Thoracic aorta (tissue), 2 donors: ENCODE measurements at regions not wholly inside any gene's neighbourhood (a gene's known extent, or its start where the extent isn't known, plus 50 kb on each side); places are given as distances from the start of the nearest gene placed in this dataset.

Source experiments
- ATAC-seq: fragments of 150-250 bp; one replicate; pipeline ENCODE4 v1.8.0; 2017; ENCODE audit warnings: low read depth; ENCODE audit not compliant: insufficient number of reproducible peaks, low FRiP score
- DNase-seq: peaks from one replicate; pipeline ENCODE4 v3.0.0-alpha.2; 2020; ENCODE audit warnings: low spot score
- H3K27ac ChIP-seq, 2 donors: fragments of 200-600 bp; sonication (generic); 1 replicate in 1 of 2; 2 replicates in 1 of 2; pipeline ENCODE4 v1.5.1; 2016; ENCODE audit warnings: mild to moderate bottlenecking in 2 of 2, moderate library complexity in 2 of 2
- H3K27me3 ChIP-seq: fragments of 200-600 bp; sonication (generic); replicated peaks from 2 replicates; pipeline ENCODE4 v1.6.0; 2016; ENCODE audit warnings: mild to moderate bottlenecking; ENCODE audit not compliant: insufficient read depth
- H3K36me3 ChIP-seq: fragments of 200-600 bp; sonication (generic); one replicate; pipeline ENCODE4 v1.5.1; 2016
- H3K4me1 ChIP-seq, 2 donors: fragments of 200-600 bp; sonication (generic); 1 replicate in 1 of 2; 2 replicates in 1 of 2; pipeline versions ENCODE4 v1.5.1 to v1.6.0; 2016; ENCODE audit warnings: low read depth in 2 of 2, mild to moderate bottlenecking in 1 of 2; ENCODE audit not compliant: control insufficient read depth in 1 of 2
- H3K4me3 ChIP-seq: fragments of 200-600 bp; sonication (generic); 2 replicates; pipeline ENCODE4 v1.5.1; 2016; ENCODE audit warnings: mild to moderate bottlenecking
- H3K9me3 ChIP-seq: fragments of 200-600 bp; sonication (generic); 2 replicates; pipeline ENCODE4 v1.5.1; 2016
- TF ChIP-seq, protein P1 (sequence below): fragments of 200-600 bp; sonication (generic); IDR thresholded peaks from one replicate; pipeline ENCODE4 v1.5.1; 2019; ENCODE audit warnings: antibody characterized with exemption

- TF ChIP-seq, protein P1, sequence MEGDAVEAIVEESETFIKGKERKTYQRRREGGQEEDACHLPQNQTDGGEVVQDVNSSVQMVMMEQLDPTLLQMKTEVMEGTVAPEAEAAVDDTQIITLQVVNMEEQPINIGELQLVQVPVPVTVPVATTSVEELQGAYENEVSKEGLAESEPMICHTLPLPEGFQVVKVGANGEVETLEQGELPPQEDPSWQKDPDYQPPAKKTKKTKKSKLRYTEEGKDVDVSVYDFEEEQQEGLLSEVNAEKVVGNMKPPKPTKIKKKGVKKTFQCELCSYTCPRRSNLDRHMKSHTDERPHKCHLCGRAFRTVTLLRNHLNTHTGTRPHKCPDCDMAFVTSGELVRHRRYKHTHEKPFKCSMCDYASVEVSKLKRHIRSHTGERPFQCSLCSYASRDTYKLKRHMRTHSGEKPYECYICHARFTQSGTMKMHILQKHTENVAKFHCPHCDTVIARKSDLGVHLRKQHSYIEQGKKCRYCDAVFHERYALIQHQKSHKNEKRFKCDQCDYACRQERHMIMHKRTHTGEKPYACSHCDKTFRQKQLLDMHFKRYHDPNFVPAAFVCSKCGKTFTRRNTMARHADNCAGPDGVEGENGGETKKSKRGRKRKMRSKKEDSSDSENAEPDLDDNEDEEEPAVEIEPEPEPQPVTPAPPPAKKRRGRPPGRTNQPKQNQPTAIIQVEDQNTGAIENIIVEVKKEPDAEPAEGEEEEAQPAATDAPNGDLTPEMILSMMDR, result no peak
- Histone ChIP-seq H3K4me1 (peaks cover 0 to 10% of the 10 kb centered on the region in 2 donors), H3K4me3 (no peak overlapping the region), H3K36me3 (no peaks in the 10 kb centered on the region), H3K9me3 (no peaks in the 10 kb centered on the region), H3K27me3 (no peaks in the 10 kb centered on the region), H3K27ac (no peak overlapping the region)
- ATAC-seq (no peak), DNase-seq (no peak)
Observed at GRCh38 chr15:95857758-95858157, 472.7 kb upstream of the NR2F2 start.

DNA sequence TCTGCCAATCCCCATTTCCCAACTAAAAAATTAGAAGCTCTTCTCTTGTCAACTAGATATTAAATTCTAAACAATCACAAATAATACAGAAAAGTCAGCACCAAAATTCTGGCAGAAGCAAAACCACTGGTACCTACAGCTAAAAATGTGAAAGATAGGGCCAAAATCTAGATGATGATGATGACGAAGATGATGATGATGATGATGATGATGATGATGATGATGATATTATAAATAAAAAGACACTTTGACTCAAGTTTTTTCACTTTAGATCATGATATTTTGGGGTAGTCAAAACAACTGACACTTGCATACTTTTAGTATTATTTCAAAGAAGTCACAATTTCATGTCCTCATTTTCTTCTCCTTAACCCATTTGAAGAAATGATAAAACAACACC is 470.1 kb upstream of the NR2F2 start:
- Histone ChIP-seq H3K27ac (no peak overlapping the region), H3K27me3 (no peaks in the 10 kb centered on the region), H3K4me3 (no peak overlapping the region), H3K4me1 (peaks cover 0 to 10% of the 10 kb centered on the region in 2 donors), H3K36me3 (no peaks in the 10 kb centered on the region), H3K9me3 (no peaks in the 10 kb centered on the region)
- TF ChIP-seq, protein P1, result no peak
- DNase-seq (no peak), ATAC-seq (no peak)

- Histone ChIP-seq H3K27ac (no peak overlapping the region), H3K4me1 (peaks cover 0 to 4% of the 10 kb centered on the region in 2 donors), H3K4me3 (no peak overlapping the region), H3K27me3 (no peaks in the 10 kb centered on the region), H3K9me3 (no peaks in the 10 kb centered on the region), H3K36me3 (no peaks in the 10 kb centered on the region)
- ATAC-seq (no peak), DNase-seq (no peak)
- TF ChIP-seq, protein P1, result no peak
Observed at GRCh38 chr15:95864467-95864886, 466.0 kb upstream of the NR2F2 start.

GRCh38 chr15:95865330-95865739 is 465.2 kb upstream of the NR2F2 start:
- Histone ChIP-seq H3K27ac (no peak overlapping the region), H3K4me1 (peaks cover 0 to 4% of the 10 kb centered on the region in 2 donors), H3K27me3 (no peaks in the 10 kb centered on the region), H3K36me3 (no peaks in the 10 kb centered on the region), H3K4me3 (no peak overlapping the region), H3K9me3 (no peaks in the 10 kb centered on the region)
- TF ChIP-seq, protein P1, result no peak
- DNase-seq, result no peak
- ATAC-seq, result no peak

GRCh38 chr15:95866711-95867440 is 463.6 kb upstream of the NR2F2 start:
- ATAC-seq, result no peak
- TF ChIP-seq, protein P1, result no peak

More at GRCh38 chr15:95866711-95867440, 463.6 kb upstream of the NR2F2 start:
- DNase-seq, result no peak
- H3K4me1 ChIP-seq, result peaks cover 0 to 4% of the 10 kb centered on the region in 2 donors
- H3K27me3 ChIP-seq, result no peaks in the 10 kb centered on the region
- no peak overlapping the region for H3K4me3 ChIP-seq
- H3K27ac ChIP-seq, result no peak overlapping the region
- no peaks in the 10 kb centered on the region for H3K9me3 ChIP-seq
- H3K36me3 ChIP-seq, result no peaks in the 10 kb centered on the region
